MM.1S (cell line): ENCODE measurements at regions not wholly inside any gene's neighbourhood (a gene's known extent, or its start where the extent isn't known, plus 50 kb on each side); places are given as distances from the start of the nearest gene placed in this dataset.
"Not testable (repeated sequence)": the region's sequence is repeated elsewhere in the genome, so short reads cannot be mapped to it uniquely, and the experiment has no call there.

Source experiments
- DNase-seq: peaks from one replicate; pipeline ENCODE4 v3.0.0-alpha.2; 2015
- H2AFZ ChIP-seq: fragments of 300-600 bp; sonication (generic); 2 replicates; pipeline ENCODE4 v1.6.0; 2016; ENCODE audit warnings: antibody characterized with exemption, low read length
- H3F3A ChIP-seq: fragments of 300-600 bp; sonication (generic); 2 replicates; pipeline ENCODE4 v1.6.1; 2016; ENCODE audit warnings: mild to moderate bottlenecking, antibody characterized with exemption, low read length, moderate library complexity, mixed read lengths; ENCODE audit not compliant: insufficient read depth
- H3K27ac ChIP-seq: fragments of 300-600 bp; sonication (generic); 2 replicates; pipeline ENCODE4 v1.5.1; 2016; ENCODE audit warnings: mild to moderate bottlenecking, low read length
- H3K27me3 ChIP-seq: fragments of 300-600 bp; sonication (generic); replicated peaks from 2 replicates; pipeline ENCODE4 v1.6.0; 2016; ENCODE audit warnings: low read length; ENCODE audit not compliant: insufficient read depth
- H3K36me3 ChIP-seq: fragments of 300-600 bp; sonication (generic); replicated peaks from 2 replicates; pipeline ENCODE4 v1.6.1; 2016; ENCODE audit warnings: mild to moderate bottlenecking, low read length, mixed read lengths; ENCODE audit not compliant: insufficient read depth
- H3K4me1 ChIP-seq: fragments of 300-600 bp; sonication (generic); 2 replicates; pipeline ENCODE4 v1.6.1; 2016; ENCODE audit warnings: low read length, mixed read lengths
- H3K4me2 ChIP-seq: fragments of 300-600 bp; sonication (generic); 2 replicates; pipeline ENCODE4 v1.6.0; 2016; ENCODE audit warnings: low read depth, low read length
- H3K4me3 ChIP-seq: fragments of 300-600 bp; sonication (generic); 2 replicates; pipeline ENCODE4 v1.5.1; 2016; ENCODE audit warnings: low read length, mixed read lengths
- H3K79me2 ChIP-seq: fragments of 300-600 bp; sonication (generic); 2 replicates; pipeline ENCODE4 v1.6.1; 2016; ENCODE audit warnings: mixed run types, low read length, mixed read lengths
- H3K9ac ChIP-seq: fragments of 300-600 bp; sonication (generic); 2 replicates; pipeline ENCODE4 v1.6.1; 2016; ENCODE audit warnings: low read length, mixed read lengths
- H3K9me2 ChIP-seq: fragments of 300-600 bp; sonication (generic); replicated peaks from 2 replicates; pipeline ENCODE4 v1.6.1; 2016; ENCODE audit warnings: mild to moderate bottlenecking, low read length, mixed read lengths; ENCODE audit not compliant: insufficient read depth
- H3K9me3 ChIP-seq: fragments of 300-600 bp; sonication (generic); replicated peaks from 2 replicates; pipeline ENCODE4 v1.6.1; 2016; ENCODE audit warnings: mild to moderate bottlenecking, low read length, mixed read lengths; ENCODE audit not compliant: insufficient read depth
- H4K20me1 ChIP-seq: fragments of 300-600 bp; sonication (generic); 2 replicates; pipeline ENCODE4 v1.6.1; 2016; ENCODE audit warnings: mild to moderate bottlenecking, low read length, moderate library complexity, mixed read lengths; ENCODE audit not compliant: insufficient read depth
- CTCF ChIP-seq: fragments of 300-600 bp; sonication (generic); IDR thresholded peaks from 2 replicates; pipeline ENCODE4 v1.5.1; 2016; ENCODE audit warnings: antibody characterized with exemption, low read length, mixed read lengths
- EZH2 ChIP-seq: fragments of 300-600 bp; sonication (generic); optimal IDR thresholded peaks from 2 replicates; pipeline ENCODE3; 2017; ENCODE audit warnings: low read depth, mild to moderate bottlenecking, antibody characterized with exemption, low read length, mixed read lengths
- EZH2phosphoT487 ChIP-seq: fragments of 300-600 bp; sonication (generic); IDR thresholded peaks from 2 replicates; pipeline ENCODE4 v1.6.1; 2018; ENCODE audit warnings: antibody characterized with exemption, low read length

- TF ChIP-seq EZH2: no peak
- TF ChIP-seq CTCF: no peak
- TF ChIP-seq EZH2phosphoT487: no peak
- H3K27ac ChIP-seq: no peak overlapping the region
- H3K79me2 ChIP-seq: no peaks in the 10 kb centered on the region
- H3K27me3 ChIP-seq: no peaks in the 10 kb centered on the region
- H2AFZ ChIP-seq: no peak overlapping the region
- no peaks in the 10 kb centered on the region for H3K36me3 ChIP-seq
- no peaks in the 10 kb centered on the region for H3K9me3 ChIP-seq
- H3F3A ChIP-seq: no peaks in the 10 kb centered on the region
- no peaks in the 10 kb centered on the region for H3K9me2 ChIP-seq
- DNase-seq: no peak
- no peak overlapping the region for H3K9ac ChIP-seq
- no peaks in the 10 kb centered on the region for H3K4me1 ChIP-seq
- no peak overlapping the region for H3K4me2 ChIP-seq
- H3K4me3 ChIP-seq: no peak overlapping the region
- H4K20me1 ChIP-seq: no peaks in the 10 kb centered on the region
Observed at GRCh38 chr18:49723648-49724180, 89.6 kb downstream of the ACAA2 start.

- TF ChIP-seq EZH2phosphoT487: no peak
- TF ChIP-seq CTCF: no peak
- no peak for TF ChIP-seq EZH2
- no peak for DNase-seq
- H3K36me3 ChIP-seq: no peaks in the 10 kb centered on the region
- H4K20me1 ChIP-seq: no peaks in the 10 kb centered on the region
- H3K27me3 ChIP-seq: no peaks in the 10 kb centered on the region
- H3K9me3 ChIP-seq: no peaks in the 10 kb centered on the region
- no peaks in the 10 kb centered on the region for H3K4me1 ChIP-seq
- no peak overlapping the region for H2AFZ ChIP-seq
- no peak overlapping the region for H3K27ac ChIP-seq
- no peaks in the 10 kb centered on the region for H3F3A ChIP-seq
- no peak overlapping the region for H3K4me3 ChIP-seq
- no peaks in the 10 kb centered on the region for H3K9me2 ChIP-seq
- H3K4me2 ChIP-seq: no peak overlapping the region
- no peaks in the 10 kb centered on the region for H3K79me2 ChIP-seq
- no peak overlapping the region for H3K9ac ChIP-seq
Observed at GRCh38 chr18:49722477-49722876, 90.9 kb downstream of the ACAA2 start.

- Histone ChIP-seq H2AFZ (no peak overlapping the region), H3K36me3 (no peaks in the 10 kb centered on the region), H3K9me2 (no peaks in the 10 kb centered on the region), H3K27me3 (no peaks in the 10 kb centered on the region), H3K79me2 (no peaks in the 10 kb centered on the region), H3K4me3 (no peak overlapping the region), H3F3A (no peaks in the 10 kb centered on the region), H3K4me2 (no peak overlapping the region), H3K27ac (no peak overlapping the region), H3K4me1 (no peaks in the 10 kb centered on the region), H4K20me1 (no peaks in the 10 kb centered on the region), H3K9me3 (no peaks in the 10 kb centered on the region), H3K9ac (no peak overlapping the region)
- no peak for TF ChIP-seq EZH2
- no peak for DNase-seq
Observed at GRCh38 chr18:49721981-49722380, 91.4 kb downstream of the ACAA2 start.

- not testable (repeated sequence) for H3K9me2 ChIP-seq, H4K20me1 ChIP-seq, H3K79me2 ChIP-seq, H3K4me2 ChIP-seq, DNase-seq, H3K27me3 ChIP-seq, H3K27ac ChIP-seq, H3K9me3 ChIP-seq, H3K9ac ChIP-seq, H3F3A ChIP-seq, H3K36me3 ChIP-seq, H3K4me3 ChIP-seq, H3K4me1 ChIP-seq, H2AFZ ChIP-seq
Observed at GRCh38 chr18:49720944-49721343, 92.4 kb downstream of the ACAA2 start.
